ENCODE measurements at regions not wholly inside any gene's neighbourhood (a gene's known extent, or its start where the extent isn't known, plus 50 kb on each side); places are given as distances from the start of the nearest gene placed in this dataset.

GRCh38 chr1:214823311-214824117 lies 220.5 kb downstream of the CENPF start:
- no peaks in the 10 kb centered on the region for H3K27me3 ChIP-seq (ENCODE audit: low read depth)
- no peaks in the 10 kb centered on the region for H3K4me1 ChIP-seq
- DNase-seq (no peak), ATAC-seq (no peak)
- no peak overlapping the region for H3K27ac ChIP-seq
- TF ChIP-seq CTCF (IDR thresholded peaks at IDR 0.05) = no peak
- intact Hi-C loops (cut with DNase I) = no loop called here
- no peak overlapping the region for H3K4me3 ChIP-seq
- H3K9me3 ChIP-seq = peaks cover 4% of the 10 kb centered on the region
- no peaks in the 10 kb centered on the region for H3K36me3 ChIP-seq

- intact Hi-C loops (cut with DNase I) = no loop called here
- H3K4me1 ChIP-seq = no peaks in the 10 kb centered on the region
- DNase-seq (no peak), ATAC-seq (no peak)
- H3K4me3 ChIP-seq = no peak overlapping the region
- H3K36me3 ChIP-seq = no peaks in the 10 kb centered on the region
- no peaks in the 10 kb centered on the region for H3K27me3 ChIP-seq (ENCODE audit: low read depth)
- TF ChIP-seq CTCF (IDR thresholded peaks at IDR 0.05) = no peak
- peaks cover 4% of the 10 kb centered on the region for H3K9me3 ChIP-seq
- no peak overlapping the region for H3K27ac ChIP-seq
Observed at GRCh38 chr1:214824763-214825162, 221.8 kb downstream of the CENPF start.

- H3K27me3 ChIP-seq (ENCODE audit: low read depth) = no peaks in the 10 kb centered on the region
- peaks cover 4% of the 10 kb centered on the region for H3K9me3 ChIP-seq
- ATAC-seq (no peak), DNase-seq (no peak)
- H3K27ac ChIP-seq = no peak overlapping the region
- no peaks in the 10 kb centered on the region for H3K4me1 ChIP-seq
- H3K4me3 ChIP-seq = no peak overlapping the region
- H3K36me3 ChIP-seq = no peaks in the 10 kb centered on the region
- no peak for TF ChIP-seq CTCF (IDR thresholded peaks at IDR 0.05)
- intact Hi-C loops (cut with DNase I) = no loop called here
Observed at GRCh38 chr1:214826619-214827018, 223.6 kb downstream of the CENPF start.

GRCh38 chr1:214827883-214828282 lies 224.9 kb downstream of the CENPF start:
- no peak for ATAC-seq
- Histone ChIP-seq H3K4me1 (no peaks in the 10 kb centered on the region), H3K36me3 (no peaks in the 10 kb centered on the region), H3K27ac (no peak overlapping the region), H3K9me3 (peaks cover 4% of the 10 kb centered on the region), H3K4me3 (no peak overlapping the region), H3K27me3 (ENCODE audit: low read depth) (no peaks in the 10 kb centered on the region)
- intact Hi-C loops (cut with DNase I) = no loop called here
- TF ChIP-seq CTCF (IDR thresholded peaks at IDR 0.05) = no peak
- no peak for DNase-seq

GRCh38 chr1:214830941-214831340 lies 227.9 kb downstream of the CENPF start:
- H3K27me3 ChIP-seq (ENCODE audit: low read depth) = no peaks in the 10 kb centered on the region
- no peak overlapping the region for H3K4me3 ChIP-seq
- no peaks in the 10 kb centered on the region for H3K4me1 ChIP-seq
- ATAC-seq (no peak), DNase-seq (no peak)
- H3K36me3 ChIP-seq = no peaks in the 10 kb centered on the region
- TF ChIP-seq CTCF (IDR thresholded peaks at IDR 0.05) = no peak
- no peak overlapping the region for H3K27ac ChIP-seq
- intact Hi-C loops (cut with DNase I) = no loop called here
- peaks cover 4% of the 10 kb centered on the region for H3K9me3 ChIP-seq
